ENCODE measurements at regions not wholly inside any gene's neighbourhood (a gene's known extent, or its start where the extent isn't known, plus 50 kb on each side); places are given as distances from the start of the nearest gene placed in this dataset.
A peak's percentile ranks its signal among the peaks of the same experiment; 100 is the strongest.

DNA sequence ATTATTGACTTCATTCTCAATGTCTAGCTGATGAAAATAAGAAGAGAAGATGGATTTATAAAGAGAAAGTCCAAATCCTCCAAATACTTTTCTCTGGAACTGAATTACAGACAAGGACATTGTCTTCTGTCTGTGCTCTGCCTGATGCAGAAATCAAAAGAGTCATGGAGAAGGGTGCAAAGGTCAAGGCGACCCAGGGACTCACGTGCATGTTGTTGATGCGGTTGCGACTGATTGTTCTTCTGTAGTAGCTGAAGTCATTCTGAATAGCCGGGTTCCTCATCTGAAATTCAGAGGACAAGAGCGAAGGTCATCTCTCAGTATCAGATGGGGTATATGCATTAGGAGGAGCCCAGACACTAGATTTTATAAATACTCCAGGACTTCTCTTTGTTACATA is 104.4 kb downstream of the CYRIA start:
- Histone ChIP-seq H3K27ac (no peak overlapping the region), H3K36me3 (peaks cover 7 to 100% (median 90%) of the 10 kb centered on the region in 6 donors), H3K4me3 (no peak overlapping the region), H3K4me1 (no peaks in the 10 kb centered on the region), H3K27me3 (replicated peaks in 1 of 7) (no peaks in the 10 kb centered on the region), H3K9me3 (no peaks in the 10 kb centered on the region)
- TF ChIP-seq, protein P1, sequence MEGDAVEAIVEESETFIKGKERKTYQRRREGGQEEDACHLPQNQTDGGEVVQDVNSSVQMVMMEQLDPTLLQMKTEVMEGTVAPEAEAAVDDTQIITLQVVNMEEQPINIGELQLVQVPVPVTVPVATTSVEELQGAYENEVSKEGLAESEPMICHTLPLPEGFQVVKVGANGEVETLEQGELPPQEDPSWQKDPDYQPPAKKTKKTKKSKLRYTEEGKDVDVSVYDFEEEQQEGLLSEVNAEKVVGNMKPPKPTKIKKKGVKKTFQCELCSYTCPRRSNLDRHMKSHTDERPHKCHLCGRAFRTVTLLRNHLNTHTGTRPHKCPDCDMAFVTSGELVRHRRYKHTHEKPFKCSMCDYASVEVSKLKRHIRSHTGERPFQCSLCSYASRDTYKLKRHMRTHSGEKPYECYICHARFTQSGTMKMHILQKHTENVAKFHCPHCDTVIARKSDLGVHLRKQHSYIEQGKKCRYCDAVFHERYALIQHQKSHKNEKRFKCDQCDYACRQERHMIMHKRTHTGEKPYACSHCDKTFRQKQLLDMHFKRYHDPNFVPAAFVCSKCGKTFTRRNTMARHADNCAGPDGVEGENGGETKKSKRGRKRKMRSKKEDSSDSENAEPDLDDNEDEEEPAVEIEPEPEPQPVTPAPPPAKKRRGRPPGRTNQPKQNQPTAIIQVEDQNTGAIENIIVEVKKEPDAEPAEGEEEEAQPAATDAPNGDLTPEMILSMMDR (IDR thresholded peaks at IDR 0.05 in 8 of 11, conservative IDR thresholded peaks at IDR 0.05 in 3 of 11): no peak
- TF ChIP-seq POLR2A (IDR thresholded peaks at IDR 0.05) (no peak), POLR2AphosphoS5 (IDR thresholded peaks at IDR 0.05) (no peak)
- no peak for DNase-seq
- intact Hi-C loops (cut with DNase I; ENCODE audit: low total_unique reads): no loop called here
- 84 to 93% (median 88%) methylated on average over 6 of the region's 6 CpGs for WGBS, 5 donors

- intact Hi-C loops (cut with DNase I; ENCODE audit: low total_unique reads): loop anchor here (10.0 kb wide), 1 partner anchor 195 kb away; no protein-coding TSS in a partner anchor
- WGBS, 5 donors: 87 to 97% (median 94%) methylated on average over 7 of the region's 7 CpGs
Observed at GRCh38 chr2:16559278-16560067, 106.2 kb downstream of the CYRIA start.

DNA sequence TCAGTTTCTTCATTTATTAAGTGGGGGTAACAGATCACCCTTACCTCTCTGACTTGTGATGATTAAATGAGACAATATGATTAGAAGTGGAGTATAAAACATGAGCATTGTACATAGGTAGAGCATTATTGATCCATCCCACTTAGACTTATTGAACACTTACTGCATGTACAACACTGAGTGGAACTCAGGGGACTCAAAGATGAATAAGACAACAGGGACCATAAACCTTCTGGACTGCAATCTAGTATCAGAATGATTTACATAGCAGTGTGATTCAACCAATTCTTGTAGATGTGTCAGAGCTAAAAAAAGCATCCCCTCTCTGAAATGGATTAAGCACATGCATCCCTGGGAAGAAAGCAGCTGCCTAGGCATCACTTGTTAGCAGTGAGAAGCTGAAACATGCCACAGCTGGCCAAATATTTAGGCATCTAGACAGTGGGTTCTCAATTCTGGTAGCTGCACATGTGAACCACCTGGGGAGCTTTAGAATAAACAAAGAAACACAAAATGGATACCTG is 111.5 kb downstream of the CYRIA start:
- Histone ChIP-seq H3K4me3 (no peak overlapping the region), H3K36me3 (peaks cover 0 to 96% (median 77%) of the 10 kb centered on the region in 6 donors), H3K9me3 (no peaks in the 10 kb centered on the region), H3K4me1 (no peaks in the 10 kb centered on the region), H3K27me3 (replicated peaks in 1 of 7) (no peaks in the 10 kb centered on the region), H3K27ac (no peak overlapping the region)
- no peak for TF ChIP-seq POLR2A (IDR thresholded peaks at IDR 0.05)
- TF ChIP-seq POLR2AphosphoS5 (IDR thresholded peaks at IDR 0.05): no peak
- TF ChIP-seq, protein P1 (IDR thresholded peaks at IDR 0.05 in 8 of 11, conservative IDR thresholded peaks at IDR 0.05 in 3 of 11): no peak
- DNase-seq: no peak
- intact Hi-C loops (cut with DNase I; ENCODE audit: low total_unique reads): loop anchor here (10.0 kb wide), 1 partner anchor 201 kb away; no protein-coding TSS in a partner anchor

More at GRCh38 chr2:16559278-16560067, 106.2 kb downstream of the CYRIA start:
- no peaks in the 10 kb centered on the region for H3K4me1 ChIP-seq
- no peaks in the 10 kb centered on the region for H3K27me3 ChIP-seq (replicated peaks in 1 of 7)
- H3K27ac ChIP-seq: no peak overlapping the region
- H3K36me3 ChIP-seq: peaks cover 7 to 100% (median 94%) of the 10 kb centered on the region in 6 donors
- TF ChIP-seq, protein P1 (IDR thresholded peaks at IDR 0.05 in 8 of 11, conservative IDR thresholded peaks at IDR 0.05 in 3 of 11): no peak
- no peaks in the 10 kb centered on the region for H3K9me3 ChIP-seq
- no peak overlapping the region for H3K4me3 ChIP-seq
- DNase-seq: no peak

DNA sequence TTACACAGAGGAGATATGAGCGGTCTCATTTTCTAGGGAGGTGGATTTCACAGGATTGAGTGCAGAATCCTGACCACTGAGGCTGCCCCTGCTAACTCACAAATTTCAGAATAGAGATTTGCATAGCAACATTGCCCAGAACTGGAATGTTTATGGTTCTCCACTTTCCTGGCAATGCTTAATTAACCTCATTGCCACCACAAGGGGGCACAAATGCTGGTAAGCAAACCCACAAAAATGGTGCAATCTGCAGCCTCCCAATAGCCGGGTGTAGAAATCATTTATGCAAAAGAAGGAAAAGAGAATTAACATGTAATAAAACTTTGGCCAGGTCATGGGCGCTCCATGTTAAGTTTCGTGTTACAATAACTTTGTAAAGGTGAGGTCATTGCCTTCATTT is 112.4 kb downstream of the CYRIA start:
- Histone ChIP-seq H3K9me3 (no peaks in the 10 kb centered on the region), H3K4me3 (no peak overlapping the region), H3K27ac (no peak overlapping the region), H3K36me3 (peaks cover 0 to 92% (median 68%) of the 10 kb centered on the region in 6 donors), H3K4me1 (no peaks in the 10 kb centered on the region), H3K27me3 (replicated peaks in 1 of 7) (no peaks in the 10 kb centered on the region)
- DNase-seq: no peak
- TF ChIP-seq, protein P1 (IDR thresholded peaks at IDR 0.05 in 8 of 11, conservative IDR thresholded peaks at IDR 0.05 in 3 of 11): peak in 10 of 11 experiments; percentile 22 to 64 (median 50)
- TF ChIP-seq POLR2A (IDR thresholded peaks at IDR 0.05): no peak
- intact Hi-C loops (cut with DNase I; ENCODE audit: low total_unique reads): loop anchor here (10.0 kb wide), 1 partner anchor 202 kb away; no protein-coding TSS in a partner anchor
- 63 to 77% (median 66%) methylated on average over 4 of the region's 4 CpGs for WGBS, 5 donors
